Gastrocnemius medialis (tissue), 4 donors: ENCODE measurements at regions not wholly inside any gene's neighbourhood (a gene's known extent, or its start where the extent isn't known, plus 50 kb on each side); places are given as distances from the start of the nearest gene placed in this dataset.

Experiments used
- CTCF ChIP-seq, 5 experiments: fragments of 450-650 bp in 3 of 5; fragments of 200-600 bp in 2 of 5; sonication (generic) in 2 of 5; IDR thresholded peaks in 4 of 5; conservative IDR thresholded peaks in 1 of 5; 1 replicate in 4 of 5; 2 replicates in 1 of 5; pipeline ENCODE4 v1.5.1; 2016 to 2019; ENCODE audit warnings: antibody characterized with exemption in 5 of 5, mild to moderate bottlenecking in 3 of 5, moderate library complexity in 3 of 5
- POLR2A ChIP-seq, 2 donors: fragments of 450-650 bp; IDR thresholded peaks; one replicate each; pipeline ENCODE4 v1.6.1; 2017; ENCODE audit warnings: antibody characterized with exemption in 2 of 2, mild to moderate bottlenecking in 2 of 2, moderate library complexity in 2 of 2

GRCh38 chr10:128687927-128688549, 561.8 kb upstream of the MKI67 start:
- TF ChIP-seq CTCF (IDR thresholded peaks at IDR 0.05 in 4 of 5, conservative IDR thresholded peaks at IDR 0.05 in 1 of 5) (no peak), POLR2A (IDR thresholded peaks at IDR 0.05) (no peak)
